GM19467 (cell line): ENCODE measurements at regions not wholly inside any gene's neighbourhood (a gene's known extent, or its start where the extent isn't known, plus 50 kb on each side); places are given as distances from the start of the nearest gene placed in this dataset.
"Not testable (repeated sequence)": the region's sequence is repeated elsewhere in the genome, so short reads cannot be mapped to it uniquely, and the experiment has no call there.

Source experiments
- ATAC-seq: cut with Tn5 transposase; IDR thresholded peaks from one replicate; pipeline ENCODE4 v1.9.1; 2021; ENCODE audit warnings: mild to moderate bottlenecking, moderate library complexity; ENCODE audit not compliant: unreplicated experiment

DNA sequence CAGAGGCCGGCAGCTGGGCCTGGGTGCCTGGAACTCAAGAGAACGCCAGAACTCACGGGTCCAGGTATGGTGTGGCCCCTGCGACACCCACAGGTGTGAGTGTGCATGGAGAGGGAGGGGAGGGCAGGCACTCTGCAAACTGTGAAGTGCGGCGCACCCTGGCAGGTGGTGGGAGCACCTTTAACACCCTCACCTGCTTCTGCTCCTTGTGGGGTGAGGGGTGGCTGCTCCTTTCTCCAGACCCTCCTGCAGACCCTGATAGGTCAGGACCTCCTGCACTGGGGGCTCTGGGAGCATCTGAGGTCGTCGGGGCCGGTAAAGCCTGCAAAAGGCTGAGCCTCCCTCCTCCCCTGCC is 324.7 kb upstream of the SFSWAP start:
- ATAC-seq, result no peak

- ATAC-seq, result no peak
These were observed 324.1 kb upstream of the SFSWAP start for GRCh38 chr12:131386781-131387180.

- ATAC-seq, result no peak
These were observed 323.4 kb upstream of the SFSWAP start for GRCh38 chr12:131387281-131388163.

DNA sequence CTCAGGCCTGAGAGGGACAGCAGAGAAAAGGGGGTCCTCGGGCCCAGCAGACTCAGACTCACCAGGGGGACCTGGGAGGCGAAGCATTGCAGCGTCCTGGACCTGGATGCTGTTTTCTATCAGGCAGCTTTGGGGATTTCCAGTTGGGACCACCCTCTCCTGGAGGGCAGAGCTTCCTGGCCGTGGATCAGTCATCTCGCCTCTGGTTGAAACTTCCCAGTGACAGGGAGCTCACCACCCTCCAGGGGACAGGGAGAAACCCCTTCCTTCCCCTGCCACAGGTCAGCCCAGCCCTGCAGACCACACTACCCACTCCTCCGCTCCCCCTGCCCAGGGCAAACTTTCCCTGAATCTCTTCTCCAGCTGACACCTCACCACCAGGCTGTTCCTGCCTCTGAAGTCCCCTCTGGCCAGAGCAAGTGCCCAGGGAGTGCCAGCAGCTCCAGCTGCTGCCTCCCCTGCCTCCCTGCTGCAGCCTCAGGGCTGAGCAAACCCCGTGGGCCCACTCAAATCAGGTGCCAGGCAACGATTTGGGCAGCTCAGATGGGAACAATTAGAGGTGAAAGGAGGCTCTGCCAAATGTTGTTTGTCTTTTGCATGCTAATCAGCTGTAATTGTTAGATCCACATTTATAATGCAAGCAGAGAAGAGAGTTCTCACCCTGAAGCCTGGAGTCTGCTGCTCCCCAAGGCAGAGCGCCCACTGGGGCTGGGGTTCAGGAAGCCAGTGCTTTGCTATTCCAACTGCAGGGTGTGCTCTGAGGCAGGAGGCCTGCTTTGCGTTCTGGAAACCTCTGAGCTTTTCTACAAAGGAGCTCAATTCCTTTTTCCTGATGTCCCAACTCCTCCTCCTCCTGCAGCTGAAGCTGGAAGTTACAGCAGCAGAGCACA is 322.5 kb upstream of the SFSWAP start:
- ATAC-seq, result not testable (repeated sequence)

DNA sequence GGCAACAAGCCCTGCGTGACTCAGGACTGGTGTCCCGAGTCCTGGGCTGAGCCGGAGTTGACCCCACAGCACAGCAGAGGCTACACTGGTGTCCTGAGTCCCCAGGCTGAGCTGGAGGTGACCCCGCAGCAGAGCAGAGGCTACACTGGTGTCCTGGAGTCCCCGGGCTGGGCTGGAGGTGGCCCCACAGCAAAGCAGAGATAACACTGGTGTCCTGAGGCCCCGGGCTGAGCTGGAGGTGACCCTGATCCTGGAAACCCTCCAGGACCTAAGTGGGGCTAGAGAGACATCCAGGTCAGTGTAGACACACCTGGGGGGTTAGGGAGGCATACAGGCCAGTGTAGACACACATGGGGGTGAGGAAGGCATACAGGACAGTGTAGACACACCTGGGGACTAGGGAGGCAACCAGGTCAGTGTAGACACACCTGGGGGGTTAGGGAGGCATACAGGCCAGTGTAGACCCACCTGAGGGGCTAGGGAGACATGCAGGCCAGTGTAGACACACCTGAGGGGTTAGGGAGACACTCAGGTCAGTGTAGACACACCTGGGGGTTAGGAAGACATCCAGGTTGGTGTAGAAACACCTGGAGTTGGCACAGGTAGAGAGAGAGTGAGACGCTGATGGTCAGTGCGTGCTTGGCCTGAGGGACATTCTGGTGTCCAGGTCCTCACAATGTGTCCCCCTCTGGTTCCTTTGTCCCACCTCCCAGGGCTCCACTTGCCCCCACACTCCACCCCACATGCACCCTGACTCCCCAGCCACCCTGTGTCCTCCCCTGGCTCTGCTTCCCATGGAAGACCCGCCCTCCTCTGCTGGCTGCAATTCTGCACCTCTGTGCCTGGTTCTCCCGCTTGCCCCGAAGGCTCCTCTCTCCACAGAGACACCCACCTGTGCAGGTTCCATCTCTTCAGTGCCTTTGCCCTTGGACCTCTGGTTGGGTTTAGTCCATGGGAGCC is 321.6 kb upstream of the SFSWAP start:
- no peak for ATAC-seq

- ATAC-seq, result no peak
These were observed 320.2 kb upstream of the SFSWAP start for GRCh38 chr12:131390412-131391334.

GRCh38 chr12:131391399-131391798 is 319.5 kb upstream of the SFSWAP start:
- no peak for ATAC-seq

GRCh38 chr12:131394752-131395151 is 316.1 kb upstream of the SFSWAP start:
- ATAC-seq, result not testable (repeated sequence)

- ATAC-seq, result not testable (repeated sequence)
These were observed 315.6 kb upstream of the SFSWAP start for GRCh38 chr12:131395209-131395684.

GRCh38 chr12:131395971-131396573 is 314.8 kb upstream of the SFSWAP start:
- ATAC-seq, result no peak

DNA sequence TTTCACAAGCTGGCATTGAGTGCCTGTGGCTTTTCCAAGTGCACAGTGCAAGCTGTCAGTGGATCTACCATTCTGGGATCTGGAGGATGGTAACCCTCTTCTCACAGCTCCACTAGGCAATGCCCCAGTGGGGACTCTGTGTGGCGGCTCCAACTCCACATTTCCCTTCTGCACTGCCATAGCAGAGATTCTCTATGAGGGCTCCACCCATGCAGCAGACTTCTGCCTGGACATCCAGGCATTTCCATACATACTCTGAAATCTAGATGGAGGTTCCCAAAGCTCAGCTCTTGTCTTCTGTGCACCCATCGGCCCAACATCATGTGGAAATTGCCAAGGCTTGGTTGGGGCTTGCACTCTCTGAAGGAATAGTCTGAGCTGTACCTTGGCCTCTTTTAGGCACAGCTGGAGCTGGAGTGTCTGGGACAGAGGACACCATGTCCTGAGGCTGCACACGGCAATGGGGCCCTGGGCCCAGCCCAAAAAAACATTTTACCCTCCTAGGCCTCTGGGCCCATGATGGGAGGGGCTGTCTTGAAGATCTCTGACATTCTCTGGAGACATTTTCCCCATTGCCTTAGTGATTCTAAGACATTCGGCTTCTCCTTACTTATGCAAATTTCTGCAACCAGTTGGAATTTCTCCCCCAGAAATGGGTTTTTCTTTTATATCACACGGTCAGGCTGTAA is 313.3 kb upstream of the SFSWAP start:
- no peak for ATAC-seq

- no peak for ATAC-seq
These were observed 311.9 kb upstream of the SFSWAP start for GRCh38 chr12:131399000-131399399.

GRCh38 chr12:131400668-131401294 is 310.1 kb upstream of the SFSWAP start:
- not testable (repeated sequence) for ATAC-seq

DNA sequence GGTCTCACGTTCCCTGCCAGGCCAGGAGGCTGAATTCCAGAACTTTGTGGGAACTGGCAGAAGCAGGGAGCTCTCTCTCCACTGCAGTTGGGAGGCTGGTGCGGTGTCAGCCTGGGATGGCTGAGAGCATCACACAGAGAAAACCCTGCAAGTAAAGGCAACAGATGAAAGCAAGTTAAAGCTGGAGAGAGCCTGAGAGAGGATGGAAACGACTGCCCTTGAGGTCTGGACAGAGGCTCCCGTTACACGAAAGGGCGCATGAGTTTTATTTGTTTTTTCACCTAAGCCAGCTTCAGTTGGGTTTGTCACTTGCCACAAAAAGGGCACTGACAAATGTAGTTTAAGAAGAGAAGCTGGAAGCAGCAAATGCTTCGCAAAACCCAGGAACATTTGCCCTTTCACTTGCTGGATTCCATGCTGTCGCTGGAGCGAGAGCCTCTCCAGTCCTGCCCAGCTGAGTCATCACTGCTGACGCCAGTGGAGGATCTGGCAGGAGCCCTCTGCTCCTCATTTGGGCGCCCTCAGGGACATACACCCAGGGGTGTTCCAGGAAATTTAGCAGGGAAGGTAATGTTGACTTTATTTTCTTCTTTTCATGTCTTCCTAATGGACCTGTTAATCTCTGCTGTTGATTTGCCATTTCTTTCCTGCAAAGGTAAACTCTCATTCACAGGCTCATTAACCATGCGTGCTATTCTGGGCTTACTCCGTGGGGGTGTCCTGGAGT is 308.8 kb upstream of the SFSWAP start:
- ATAC-seq, result not testable (repeated sequence)

DNA sequence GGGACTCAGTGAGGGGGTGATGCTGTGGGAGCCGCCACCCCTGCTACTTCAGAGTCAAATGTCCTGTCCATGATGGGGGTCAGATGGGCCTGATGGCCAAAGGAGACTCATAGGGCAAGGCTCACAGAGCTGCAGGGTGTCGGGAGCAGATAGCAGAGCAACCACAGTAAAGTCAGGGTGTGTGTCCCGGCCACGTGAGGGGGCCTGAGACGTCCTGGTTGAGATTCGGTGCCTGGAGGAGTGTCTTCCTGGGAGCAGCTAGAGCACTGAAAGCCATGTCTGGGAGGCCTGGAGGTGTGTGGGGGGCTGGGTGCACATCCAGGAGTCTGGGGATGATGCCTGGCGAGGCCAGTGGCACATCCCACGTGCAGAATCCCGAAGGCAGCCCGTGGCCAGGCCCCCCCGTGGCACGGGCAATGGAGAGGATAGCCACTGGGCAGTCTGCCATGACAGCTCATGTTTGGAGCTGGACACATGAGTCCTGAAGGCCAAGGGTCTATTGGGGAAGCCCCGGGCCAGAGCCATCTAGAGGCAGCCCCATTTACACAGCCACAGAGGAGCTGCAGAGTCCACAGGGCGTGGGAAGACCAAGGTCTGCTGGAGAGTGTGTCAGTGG is 308.0 kb upstream of the SFSWAP start:
- no peak for ATAC-seq

- no peak for ATAC-seq
These were observed 307.2 kb upstream of the SFSWAP start for GRCh38 chr12:131403676-131404075.

DNA sequence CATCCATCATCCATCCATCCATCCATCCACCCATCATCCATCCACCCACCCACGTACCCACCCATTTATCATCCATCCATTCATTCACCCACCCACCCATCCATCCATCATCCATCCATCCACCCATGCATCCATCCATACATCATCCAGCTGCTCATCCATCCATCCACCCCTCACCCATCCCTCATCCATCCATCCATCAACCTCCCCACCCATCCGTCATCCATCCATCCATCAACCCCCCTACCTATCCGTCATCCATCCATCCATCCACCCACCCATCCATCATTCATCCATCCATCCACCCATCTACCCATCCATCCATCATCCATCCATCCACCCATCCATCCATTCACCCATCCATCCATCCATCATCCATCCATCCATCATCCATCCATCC is 306.2 kb upstream of the SFSWAP start:
- no peak for ATAC-seq
